22Rv1 (cell line): ENCODE measurements at regions not wholly inside any gene's neighbourhood (a gene's known extent, or its start where the extent isn't known, plus 50 kb on each side); places are given as distances from the start of the nearest gene placed in this dataset.

Experiments used
- CTCF ChIP-seq: fragments of 450-650 bp; IDR thresholded peaks from 2 replicates; pipeline ENCODE4 v1.5.1; 2017; ENCODE audit warnings: mild to moderate bottlenecking
- ZFX ChIP-seq: fragments of 450-650 bp; IDR thresholded peaks from 2 replicates; pipeline ENCODE4 v1.6.1; 2017; ENCODE audit warnings: antibody characterized with exemption, borderline replicate concordance

GRCh38 chr13:104320446-104320845, 1254.2 kb upstream of the SLC10A2 start:
- TF ChIP-seq CTCF (no peak), ZFX (no peak)
